ENCODE measurements at regions not wholly inside any gene's neighbourhood (a gene's known extent, or its start where the extent isn't known, plus 50 kb on each side); places are given as distances from the start of the nearest gene placed in this dataset.
"Not testable (repeated sequence)": the region's sequence is repeated elsewhere in the genome, so short reads cannot be mapped to it uniquely, and the experiment has no call there.

DNA sequence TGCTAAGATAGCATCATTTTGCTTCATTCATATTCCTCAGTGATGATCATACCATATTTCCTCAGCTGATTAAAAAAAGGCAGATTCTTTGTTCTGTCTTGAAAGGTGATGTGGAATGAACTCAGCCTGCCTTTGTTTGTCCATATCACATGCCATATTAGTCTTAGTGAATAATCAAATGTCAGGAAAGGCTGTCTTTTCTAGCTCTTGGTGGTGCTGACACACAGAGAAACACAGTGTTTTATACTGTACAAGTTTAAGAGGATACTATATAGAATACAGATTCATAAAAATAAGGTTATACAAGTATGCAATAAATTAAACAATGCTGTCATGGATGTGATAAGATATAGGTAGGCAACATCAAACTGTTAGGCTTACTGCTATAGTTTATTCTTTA, 97.1 kb upstream of the FAM98A start:
- H3K4me3 ChIP-seq (ENCODE audit: control insufficient read depth, low read depth, low read length) = no peak overlapping the region
- TF ChIP-seq, protein P1, sequence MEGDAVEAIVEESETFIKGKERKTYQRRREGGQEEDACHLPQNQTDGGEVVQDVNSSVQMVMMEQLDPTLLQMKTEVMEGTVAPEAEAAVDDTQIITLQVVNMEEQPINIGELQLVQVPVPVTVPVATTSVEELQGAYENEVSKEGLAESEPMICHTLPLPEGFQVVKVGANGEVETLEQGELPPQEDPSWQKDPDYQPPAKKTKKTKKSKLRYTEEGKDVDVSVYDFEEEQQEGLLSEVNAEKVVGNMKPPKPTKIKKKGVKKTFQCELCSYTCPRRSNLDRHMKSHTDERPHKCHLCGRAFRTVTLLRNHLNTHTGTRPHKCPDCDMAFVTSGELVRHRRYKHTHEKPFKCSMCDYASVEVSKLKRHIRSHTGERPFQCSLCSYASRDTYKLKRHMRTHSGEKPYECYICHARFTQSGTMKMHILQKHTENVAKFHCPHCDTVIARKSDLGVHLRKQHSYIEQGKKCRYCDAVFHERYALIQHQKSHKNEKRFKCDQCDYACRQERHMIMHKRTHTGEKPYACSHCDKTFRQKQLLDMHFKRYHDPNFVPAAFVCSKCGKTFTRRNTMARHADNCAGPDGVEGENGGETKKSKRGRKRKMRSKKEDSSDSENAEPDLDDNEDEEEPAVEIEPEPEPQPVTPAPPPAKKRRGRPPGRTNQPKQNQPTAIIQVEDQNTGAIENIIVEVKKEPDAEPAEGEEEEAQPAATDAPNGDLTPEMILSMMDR (IDR thresholded peaks at IDR 0.05; ENCODE audit: control insufficient read depth, insufficient read depth, low read depth, low read length, missing control alignments) = no peak
- no peak for DNase-seq (ENCODE audit: low read depth)

- TF ChIP-seq, protein P1 (IDR thresholded peaks at IDR 0.05; ENCODE audit: control insufficient read depth, insufficient read depth, low read depth, low read length, missing control alignments) = no peak
- no peak for DNase-seq (ENCODE audit: low read depth)
- no peak overlapping the region for H3K4me3 ChIP-seq (ENCODE audit: control insufficient read depth, low read depth, low read length)
These were observed 95.8 kb upstream of the FAM98A start for GRCh38 chr2:33694904-33695303.

DNA sequence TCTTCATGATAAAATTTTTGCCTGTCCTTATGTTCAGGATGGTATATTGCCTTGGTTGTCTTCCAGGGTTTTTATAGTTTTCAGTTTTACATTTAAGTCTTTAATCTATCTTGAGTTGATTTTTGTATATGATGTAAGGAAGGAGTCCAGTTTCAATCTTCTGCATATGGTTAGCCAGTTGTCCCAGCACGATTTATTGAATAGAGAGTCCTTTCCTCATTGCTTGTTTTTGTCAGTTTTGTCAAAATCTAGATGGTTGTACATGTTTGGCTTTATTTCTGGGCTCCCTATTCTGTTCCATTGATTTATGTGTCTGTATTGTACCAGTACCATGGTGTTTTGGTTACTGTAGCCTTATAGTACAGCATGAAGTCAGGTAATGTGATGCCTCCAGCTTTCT, 91.6 kb upstream of the FAM98A start:
- not testable (repeated sequence) for DNase-seq (ENCODE audit: low read depth); H3K4me3 ChIP-seq (ENCODE audit: control insufficient read depth, low read depth, low read length)

DNA sequence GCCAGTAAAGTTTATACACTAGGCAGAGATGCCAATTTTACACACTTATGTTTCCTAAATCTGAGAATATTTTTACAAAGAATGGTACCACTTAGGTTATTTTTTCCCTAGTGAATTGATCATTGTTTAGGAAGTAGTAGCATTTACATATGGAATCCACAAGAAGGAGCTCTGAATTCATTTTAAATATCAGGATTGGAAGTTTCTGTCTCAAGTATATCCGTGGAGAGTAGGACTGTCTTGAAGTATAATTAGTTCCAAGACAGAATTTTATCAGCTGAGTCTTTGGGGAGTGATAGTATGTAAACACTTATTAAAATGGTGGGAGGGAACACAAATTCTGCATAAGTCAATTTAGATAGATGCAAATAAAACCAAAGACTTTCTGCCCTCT, 82.3 kb upstream of the FAM98A start:
- H3K4me3 ChIP-seq (ENCODE audit: control insufficient read depth, low read depth, low read length) = no peak overlapping the region
- no peak for DNase-seq (ENCODE audit: low read depth)
- TF ChIP-seq, protein P1 (IDR thresholded peaks at IDR 0.05; ENCODE audit: control insufficient read depth, insufficient read depth, low read depth, low read length, missing control alignments) = peak; percentile 25

- TF ChIP-seq, protein P1 (IDR thresholded peaks at IDR 0.05; ENCODE audit: control insufficient read depth, insufficient read depth, low read depth, low read length, missing control alignments) = no peak
- no peak overlapping the region for H3K4me3 ChIP-seq (ENCODE audit: control insufficient read depth, low read depth, low read length)
These were observed 81.7 kb upstream of the FAM98A start for GRCh38 chr2:33680644-33681363.

DNA sequence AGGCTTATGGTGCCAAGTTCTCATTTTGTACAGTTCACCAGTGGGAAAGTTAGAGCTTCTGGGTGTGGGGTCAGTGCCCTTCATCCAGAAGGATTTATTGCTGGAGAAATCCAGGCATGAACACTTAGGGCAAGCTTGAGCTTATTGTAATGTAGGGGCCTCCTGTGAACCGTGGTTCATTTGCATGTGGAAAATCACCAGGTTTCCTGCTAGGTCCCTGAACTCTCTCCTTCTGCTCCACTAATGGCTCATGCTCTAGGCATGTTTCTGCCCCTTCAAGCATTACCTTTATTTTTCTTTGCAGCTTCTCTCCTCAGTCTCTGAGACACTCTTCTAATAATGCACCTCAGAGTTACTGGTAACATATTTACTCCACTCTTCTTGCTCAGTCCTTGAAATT, 79.3 kb upstream of the FAM98A start:
- no peak overlapping the region for H3K4me3 ChIP-seq (ENCODE audit: control insufficient read depth, low read depth, low read length)
- TF ChIP-seq, protein P1 (IDR thresholded peaks at IDR 0.05; ENCODE audit: control insufficient read depth, insufficient read depth, low read depth, low read length, missing control alignments) = no peak
- DNase-seq (ENCODE audit: low read depth) = no peak

More at GRCh38 chr2:33680644-33681363, 81.7 kb upstream of the FAM98A start:
- DNase-seq (ENCODE audit: low read depth) = no peak

- no peak for DNase-seq (ENCODE audit: low read depth)
- TF ChIP-seq, protein P1 (IDR thresholded peaks at IDR 0.05; ENCODE audit: control insufficient read depth, insufficient read depth, low read depth, low read length, missing control alignments) = peak; percentile 40
- no peak overlapping the region for H3K4me3 ChIP-seq (ENCODE audit: control insufficient read depth, low read depth, low read length)
These were observed 74.8 kb upstream of the FAM98A start for GRCh38 chr2:33673937-33674336.
